SK-N-MC (cell line): ENCODE measurements at regions not wholly inside any gene's neighbourhood (a gene's known extent, or its start where the extent isn't known, plus 50 kb on each side); places are given as distances from the start of the nearest gene placed in this dataset.

Source experiments
- EZH2 ChIP-seq: fragments of 200-600 bp; sonication (generic); IDR thresholded peaks from one replicate; pipeline ENCODE4 v1.6.1; 2017; ENCODE audit warnings: antibody characterized with exemption
- POLR2AphosphoS5 ChIP-seq: IDR thresholded peaks from 2 replicates; pipeline ENCODE4 v1.6.1; 2012; ENCODE audit warnings: mild to moderate bottlenecking, low read depth, low read length, borderline replicate concordance

- TF ChIP-seq POLR2AphosphoS5 (no peak), EZH2 (no peak)
These were observed 440.9 kb downstream of the NAV3 start for GRCh38 chr12:78271546-78271945.
